ENCODE measurements at regions not wholly inside any gene's neighbourhood (a gene's known extent, or its start where the extent isn't known, plus 50 kb on each side); places are given as distances from the start of the nearest gene placed in this dataset.

DNA sequence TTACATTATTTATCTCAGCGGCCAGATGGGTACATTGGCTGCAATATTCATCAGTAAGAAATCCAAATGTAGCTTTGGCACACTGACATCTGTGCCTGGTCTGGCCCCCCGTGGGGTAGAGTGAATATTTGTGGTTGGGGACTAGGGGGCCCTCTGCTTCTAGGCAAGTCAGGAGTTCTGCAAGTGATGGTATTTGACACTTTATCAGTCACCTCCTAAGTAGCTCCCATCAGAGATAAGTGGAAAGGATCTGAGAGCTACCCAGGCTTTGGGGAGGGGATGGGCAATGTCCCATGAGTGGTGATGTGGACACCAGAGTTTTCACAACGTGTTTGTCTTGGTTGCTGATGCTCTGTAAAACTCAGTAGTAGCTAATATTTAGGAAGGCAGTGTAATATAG lies 609.9 kb upstream of the RBFOX1 start:
- ATAC-seq (ENCODE audit: low read depth) (no peak), DNase-seq (ENCODE audit: low spot score) (no peak)
- Histone ChIP-seq H3K4me1 (ENCODE audit: insufficient read depth, poor library complexity, severe bottlenecking) (no peaks in the 10 kb centered on the region), H3K9me3 (ENCODE audit: severe bottlenecking) (no peaks in the 10 kb centered on the region), H3K36me3 (ENCODE audit: low read depth) (no peaks in the 10 kb centered on the region), H3K4me3 (ENCODE audit: severe bottlenecking) (no peak overlapping the region), H3K27ac (ENCODE audit: poor library complexity, severe bottlenecking) (no peak overlapping the region), H3K27me3 (ENCODE audit: insufficient read depth, poor library complexity, severe bottlenecking) (no peaks in the 10 kb centered on the region)
- TF ChIP-seq, protein P1, sequence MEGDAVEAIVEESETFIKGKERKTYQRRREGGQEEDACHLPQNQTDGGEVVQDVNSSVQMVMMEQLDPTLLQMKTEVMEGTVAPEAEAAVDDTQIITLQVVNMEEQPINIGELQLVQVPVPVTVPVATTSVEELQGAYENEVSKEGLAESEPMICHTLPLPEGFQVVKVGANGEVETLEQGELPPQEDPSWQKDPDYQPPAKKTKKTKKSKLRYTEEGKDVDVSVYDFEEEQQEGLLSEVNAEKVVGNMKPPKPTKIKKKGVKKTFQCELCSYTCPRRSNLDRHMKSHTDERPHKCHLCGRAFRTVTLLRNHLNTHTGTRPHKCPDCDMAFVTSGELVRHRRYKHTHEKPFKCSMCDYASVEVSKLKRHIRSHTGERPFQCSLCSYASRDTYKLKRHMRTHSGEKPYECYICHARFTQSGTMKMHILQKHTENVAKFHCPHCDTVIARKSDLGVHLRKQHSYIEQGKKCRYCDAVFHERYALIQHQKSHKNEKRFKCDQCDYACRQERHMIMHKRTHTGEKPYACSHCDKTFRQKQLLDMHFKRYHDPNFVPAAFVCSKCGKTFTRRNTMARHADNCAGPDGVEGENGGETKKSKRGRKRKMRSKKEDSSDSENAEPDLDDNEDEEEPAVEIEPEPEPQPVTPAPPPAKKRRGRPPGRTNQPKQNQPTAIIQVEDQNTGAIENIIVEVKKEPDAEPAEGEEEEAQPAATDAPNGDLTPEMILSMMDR (IDR thresholded peaks at IDR 0.05; ENCODE audit: poor library complexity, severe bottlenecking): no peak

DNA sequence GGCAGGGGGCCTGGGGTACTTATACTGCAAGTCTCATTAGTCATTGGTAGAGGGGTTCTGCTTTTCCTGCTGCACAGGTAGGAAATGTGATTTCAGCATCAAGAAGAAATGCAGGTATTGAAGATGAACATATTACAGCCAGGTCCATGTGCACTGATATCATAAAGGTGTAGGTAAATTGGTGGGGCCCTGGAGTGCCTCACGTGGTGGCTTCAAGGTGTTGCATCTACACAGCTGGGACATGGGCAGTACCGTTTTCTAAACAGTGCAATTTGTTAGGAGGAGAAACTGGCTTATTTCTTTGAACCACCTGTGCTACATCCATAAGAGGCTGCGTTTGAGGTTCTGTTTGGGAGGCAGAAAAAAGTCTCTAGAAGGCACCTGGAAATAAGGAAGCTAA lies 618.1 kb upstream of the RBFOX1 start:
- DNase-seq (ENCODE audit: low spot score) (no peak), ATAC-seq (ENCODE audit: low read depth) (no peak)
- Histone ChIP-seq H3K36me3 (ENCODE audit: low read depth) (no peaks in the 10 kb centered on the region), H3K27ac (ENCODE audit: poor library complexity, severe bottlenecking) (no peak overlapping the region), H3K4me1 (ENCODE audit: insufficient read depth, poor library complexity, severe bottlenecking) (no peaks in the 10 kb centered on the region), H3K4me3 (ENCODE audit: severe bottlenecking) (no peak overlapping the region), H3K27me3 (ENCODE audit: insufficient read depth, poor library complexity, severe bottlenecking) (no peaks in the 10 kb centered on the region), H3K9me3 (ENCODE audit: severe bottlenecking) (no peaks in the 10 kb centered on the region)
- TF ChIP-seq, protein P1 (IDR thresholded peaks at IDR 0.05; ENCODE audit: poor library complexity, severe bottlenecking): no peak

DNA sequence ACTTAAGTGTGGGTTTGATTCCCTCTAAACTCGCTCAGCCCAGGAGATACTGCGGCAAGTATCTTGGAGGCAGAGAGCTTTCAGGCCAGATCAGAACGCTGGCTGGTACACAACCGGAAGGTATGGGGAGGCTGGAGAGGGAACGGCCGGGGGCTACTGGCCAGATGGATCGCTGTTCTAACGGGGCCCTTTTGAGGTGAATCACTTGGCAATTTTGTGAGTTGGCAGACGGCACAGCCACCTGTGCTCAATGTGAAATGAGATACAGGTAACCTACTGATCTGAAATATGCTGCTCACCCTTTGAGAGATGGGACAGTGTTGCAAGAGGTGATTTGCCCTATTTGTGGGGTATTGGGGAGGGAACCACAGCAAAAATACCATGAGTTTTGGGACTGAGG lies 622.9 kb upstream of the RBFOX1 start:
- H3K36me3 ChIP-seq (ENCODE audit: low read depth): no peaks in the 10 kb centered on the region
- H3K27me3 ChIP-seq (ENCODE audit: insufficient read depth, poor library complexity, severe bottlenecking): no peaks in the 10 kb centered on the region
- H3K9me3 ChIP-seq (ENCODE audit: severe bottlenecking): no peaks in the 10 kb centered on the region
- H3K4me1 ChIP-seq (ENCODE audit: insufficient read depth, poor library complexity, severe bottlenecking): no peaks in the 10 kb centered on the region
- ATAC-seq (ENCODE audit: low read depth): no peak
- TF ChIP-seq, protein P1 (IDR thresholded peaks at IDR 0.05; ENCODE audit: poor library complexity, severe bottlenecking): no peak
- H3K27ac ChIP-seq (ENCODE audit: poor library complexity, severe bottlenecking): no peak overlapping the region
- DNase-seq (ENCODE audit: low spot score): no peak
- H3K4me3 ChIP-seq (ENCODE audit: severe bottlenecking): no peak overlapping the region

DNA sequence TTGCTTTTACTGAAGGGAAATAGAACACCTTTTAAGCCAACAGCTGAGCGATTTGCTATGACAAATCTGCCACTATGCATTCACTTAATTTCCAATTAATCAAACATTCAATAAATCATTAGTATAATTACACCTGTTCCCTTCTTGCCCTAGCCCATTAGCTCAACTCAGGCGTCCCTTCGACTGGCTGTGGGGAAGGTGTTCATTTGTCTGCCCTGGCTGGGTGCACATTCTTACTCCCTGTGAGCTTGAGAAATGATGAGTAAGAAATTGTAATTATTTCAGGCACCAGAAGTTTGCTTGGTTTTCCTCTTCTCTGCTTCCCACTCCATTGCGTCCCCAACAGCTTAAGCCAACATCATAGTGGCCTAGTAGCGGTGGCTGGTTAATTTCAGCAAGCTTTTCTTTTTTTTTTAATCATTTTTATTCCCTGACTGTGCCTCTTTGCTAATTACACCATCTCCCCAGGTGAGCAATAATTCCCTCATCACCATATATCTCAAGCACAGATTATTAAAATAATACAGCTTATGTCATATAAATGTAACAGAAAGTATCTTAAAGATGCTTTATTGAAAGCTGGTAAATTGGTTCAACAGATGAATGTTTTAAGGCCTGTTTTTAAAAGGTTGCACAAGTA lies 623.9 kb upstream of the RBFOX1 start:
- no peak for ATAC-seq (ENCODE audit: low read depth)
- no peak for DNase-seq (ENCODE audit: low spot score)
- Histone ChIP-seq H3K27ac (ENCODE audit: poor library complexity, severe bottlenecking) (no peak overlapping the region), H3K9me3 (ENCODE audit: severe bottlenecking) (no peaks in the 10 kb centered on the region), H3K4me3 (ENCODE audit: severe bottlenecking) (no peak overlapping the region), H3K36me3 (ENCODE audit: low read depth) (no peaks in the 10 kb centered on the region), H3K4me1 (ENCODE audit: insufficient read depth, poor library complexity, severe bottlenecking) (no peaks in the 10 kb centered on the region), H3K27me3 (ENCODE audit: insufficient read depth, poor library complexity, severe bottlenecking) (no peaks in the 10 kb centered on the region)
- TF ChIP-seq, protein P1 (IDR thresholded peaks at IDR 0.05; ENCODE audit: poor library complexity, severe bottlenecking): no peak

DNA sequence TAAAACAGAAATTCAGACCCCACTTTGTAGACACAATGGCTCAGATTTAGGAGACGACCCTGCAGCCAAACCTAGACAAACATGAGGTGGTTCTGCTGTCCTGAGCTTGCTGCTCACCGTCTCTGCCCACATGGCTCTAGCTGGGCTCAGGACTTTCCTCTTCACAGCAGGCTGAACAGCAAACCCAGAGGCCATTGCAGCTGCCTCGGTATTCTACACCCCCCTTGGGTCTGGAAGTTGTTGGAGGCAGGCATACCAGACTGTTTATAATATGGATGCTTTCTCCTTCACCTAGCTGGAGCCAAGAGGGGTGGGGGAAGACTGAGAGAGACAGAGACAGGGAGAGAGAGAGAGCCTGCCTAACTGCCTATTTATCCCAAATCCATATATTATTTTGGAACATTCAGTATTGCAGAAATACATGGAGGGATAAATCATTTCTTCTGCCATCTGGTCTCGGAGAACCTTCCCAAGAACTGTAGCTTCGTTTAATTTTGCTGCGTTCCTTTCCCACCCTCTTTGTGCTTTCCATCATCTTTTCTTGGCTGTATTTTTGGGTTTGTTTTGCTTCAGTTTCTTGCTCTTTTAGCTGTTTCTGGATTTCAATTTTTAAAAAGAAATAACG lies 628.2 kb upstream of the RBFOX1 start:
- TF ChIP-seq, protein P1 (IDR thresholded peaks at IDR 0.05; ENCODE audit: poor library complexity, severe bottlenecking): no peak
- Histone ChIP-seq H3K27me3 (ENCODE audit: insufficient read depth, poor library complexity, severe bottlenecking) (no peaks in the 10 kb centered on the region), H3K4me1 (ENCODE audit: insufficient read depth, poor library complexity, severe bottlenecking) (no peaks in the 10 kb centered on the region), H3K4me3 (ENCODE audit: severe bottlenecking) (no peak overlapping the region), H3K9me3 (ENCODE audit: severe bottlenecking) (no peaks in the 10 kb centered on the region), H3K27ac (ENCODE audit: poor library complexity, severe bottlenecking) (no peak overlapping the region), H3K36me3 (ENCODE audit: low read depth) (no peaks in the 10 kb centered on the region)
- ATAC-seq (ENCODE audit: low read depth): no peak
- DNase-seq (ENCODE audit: low spot score): no peak
